GM19463 (cell line): ENCODE measurements at regions not wholly inside any gene's neighbourhood (a gene's known extent, or its start where the extent isn't known, plus 50 kb on each side); places are given as distances from the start of the nearest gene placed in this dataset.
"Not testable (repeated sequence)": the region's sequence is repeated elsewhere in the genome, so short reads cannot be mapped to it uniquely, and the experiment has no call there.

Experiments used
- ATAC-seq: cut with Tn5 transposase; IDR thresholded peaks from one replicate; pipeline ENCODE4 v1.9.1; 2021; ENCODE audit warnings: mild to moderate bottlenecking, moderate library complexity; ENCODE audit not compliant: unreplicated experiment

GRCh38 chr4:44988011-44988410 is 261.7 kb upstream of the GNPDA2 start:
- no peak for ATAC-seq

GRCh38 chr4:44985938-44986337 is 259.6 kb upstream of the GNPDA2 start:
- no peak for ATAC-seq

DNA sequence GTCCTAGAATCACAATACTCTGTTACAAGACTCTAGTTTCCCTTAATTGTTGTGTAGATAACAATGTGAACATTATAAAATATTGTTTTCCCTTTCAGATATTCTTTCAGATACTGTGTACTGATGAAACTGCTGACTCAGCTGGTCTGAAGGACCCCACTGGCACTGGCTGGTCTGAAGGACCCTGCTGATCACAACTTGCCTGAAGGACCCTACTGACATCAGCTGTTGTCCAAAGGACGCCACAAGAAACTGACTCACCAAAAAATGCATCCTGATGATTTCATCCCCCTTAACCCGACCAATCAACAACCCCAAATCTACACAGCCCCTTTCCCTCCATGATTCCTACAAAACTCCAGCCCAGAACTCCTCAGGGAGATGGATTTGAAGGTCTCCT is 258.8 kb upstream of the GNPDA2 start:
- ATAC-seq, result no peak

DNA sequence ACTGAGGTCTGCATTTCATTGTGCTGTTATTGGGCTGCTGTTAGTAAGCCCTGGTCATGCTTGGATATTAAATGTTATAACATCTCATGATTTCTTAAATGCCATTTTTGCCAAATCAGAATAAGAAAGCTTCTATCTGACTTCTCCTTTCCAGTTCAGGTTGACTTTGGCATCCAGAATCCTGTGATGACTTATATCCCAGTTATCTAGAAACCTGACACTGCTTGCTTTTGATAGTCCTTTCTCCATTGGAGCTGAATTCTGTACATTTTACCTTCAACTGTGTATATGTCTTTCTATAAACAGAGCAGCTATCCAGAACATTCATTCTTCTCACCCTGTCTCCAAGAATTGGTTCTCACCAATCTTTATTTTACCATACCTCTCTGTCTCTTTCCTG is 257.7 kb upstream of the GNPDA2 start:
- no peak for ATAC-seq

- no peak for ATAC-seq
Measured at GRCh38 chr4:44983083-44983482, 256.7 kb upstream of the GNPDA2 start.

DNA sequence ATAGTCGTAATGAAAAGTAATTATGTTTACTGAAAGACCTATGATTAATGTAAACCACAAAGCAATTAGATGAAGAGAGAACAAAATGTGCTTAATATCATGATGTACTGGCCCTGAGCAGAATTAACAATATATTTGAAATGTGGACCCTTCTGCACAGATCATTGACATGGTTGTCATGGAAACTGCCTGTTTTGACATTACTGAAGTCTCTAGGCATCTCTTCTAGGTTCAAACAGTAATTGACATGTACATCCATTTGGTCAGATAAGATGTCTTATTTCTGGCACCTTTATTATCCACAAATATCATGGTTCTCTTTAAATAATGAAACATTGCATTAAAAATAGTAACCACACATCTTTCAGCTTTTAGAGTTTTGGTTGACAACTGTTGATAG is 251.7 kb upstream of the GNPDA2 start:
- no peak for ATAC-seq

GRCh38 chr4:44965435-44966095 is 239.2 kb upstream of the GNPDA2 start:
- ATAC-seq, result no peak

GRCh38 chr4:44964086-44964485 is 237.7 kb upstream of the GNPDA2 start:
- ATAC-seq, result not testable (repeated sequence)

DNA sequence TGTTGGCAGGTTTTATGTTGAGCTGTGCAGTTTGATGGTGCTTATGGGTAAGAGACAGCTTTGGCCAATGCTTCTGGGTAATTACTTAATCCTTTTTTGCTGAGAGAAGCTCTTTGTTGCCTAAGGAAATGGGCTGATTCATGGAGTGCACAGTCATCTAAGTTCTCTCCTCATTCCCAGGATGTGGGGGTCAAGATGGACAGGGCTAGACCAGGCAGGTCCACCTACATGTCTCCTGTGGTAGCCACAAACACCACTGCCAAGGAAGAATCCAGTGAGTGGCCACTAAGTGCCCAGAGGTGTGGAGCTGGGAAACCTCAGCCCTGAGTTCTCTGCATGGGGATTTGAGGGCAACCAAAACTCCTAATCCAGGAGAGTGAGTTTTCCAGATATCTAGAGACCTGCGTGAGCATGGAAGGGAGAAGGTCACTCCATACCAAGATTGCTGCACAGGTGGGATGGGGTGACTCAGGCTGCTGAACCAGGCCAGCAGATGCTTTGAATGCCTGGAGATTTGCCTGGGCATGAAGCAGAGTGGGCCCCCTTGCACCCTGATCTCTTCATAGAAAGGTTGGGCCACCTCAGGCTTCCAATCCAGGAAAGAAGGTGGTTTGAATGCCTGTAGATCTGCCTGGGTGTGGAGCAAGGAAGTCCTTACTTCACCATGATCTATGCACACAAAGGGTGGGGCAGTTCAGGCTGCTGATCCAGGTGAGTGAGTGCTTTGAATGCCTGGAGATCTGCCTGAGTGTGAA is 234.8 kb upstream of the GNPDA2 start:
- ATAC-seq, result no peak

DNA sequence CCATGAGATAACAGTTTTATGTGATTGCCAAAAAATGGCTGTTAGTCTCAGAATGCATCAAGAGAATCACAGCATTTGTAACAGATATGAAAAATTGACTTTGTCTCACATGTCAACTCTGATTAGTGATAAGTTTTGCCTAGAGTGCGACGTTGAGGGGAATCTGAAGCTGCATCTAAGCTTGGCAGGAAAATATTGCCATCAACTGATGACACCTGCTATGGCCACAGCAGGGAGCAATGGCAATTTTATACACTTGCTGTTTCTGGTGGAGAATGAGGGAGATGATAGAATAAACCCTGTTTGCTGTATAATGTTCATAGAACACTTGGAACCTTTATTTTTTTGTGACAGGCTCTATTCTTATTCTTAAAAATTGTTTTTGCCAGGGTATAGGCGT is 205.4 kb upstream of the GNPDA2 start:
- ATAC-seq, result no peak

GRCh38 chr4:44928785-44929184 is 202.4 kb upstream of the GNPDA2 start:
- no peak for ATAC-seq

GRCh38 chr4:44927399-44928380 is 201.3 kb upstream of the GNPDA2 start:
- no peak for ATAC-seq

- no peak for ATAC-seq
Measured at GRCh38 chr4:44916411-44916810, 190.1 kb upstream of the GNPDA2 start.

DNA sequence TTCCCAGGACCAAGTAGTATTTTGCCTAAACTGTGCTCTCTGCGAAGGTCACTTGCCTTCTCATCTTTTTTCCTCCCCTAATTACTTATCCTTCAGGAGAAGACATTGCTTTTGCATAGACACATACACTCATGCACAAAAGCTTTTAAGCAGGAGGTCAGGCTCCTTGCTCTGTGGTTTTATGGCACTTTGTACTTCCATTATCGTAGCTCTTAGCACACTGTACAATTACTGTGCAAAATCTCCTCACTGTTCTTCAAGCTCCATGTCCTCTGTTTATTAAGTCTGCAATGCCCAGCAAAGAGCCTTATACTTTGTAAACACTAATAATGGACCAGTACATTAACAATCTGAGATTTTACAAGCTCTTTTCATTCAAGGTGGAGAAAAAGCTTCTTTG is 188.4 kb upstream of the GNPDA2 start:
- ATAC-seq, result no peak

DNA sequence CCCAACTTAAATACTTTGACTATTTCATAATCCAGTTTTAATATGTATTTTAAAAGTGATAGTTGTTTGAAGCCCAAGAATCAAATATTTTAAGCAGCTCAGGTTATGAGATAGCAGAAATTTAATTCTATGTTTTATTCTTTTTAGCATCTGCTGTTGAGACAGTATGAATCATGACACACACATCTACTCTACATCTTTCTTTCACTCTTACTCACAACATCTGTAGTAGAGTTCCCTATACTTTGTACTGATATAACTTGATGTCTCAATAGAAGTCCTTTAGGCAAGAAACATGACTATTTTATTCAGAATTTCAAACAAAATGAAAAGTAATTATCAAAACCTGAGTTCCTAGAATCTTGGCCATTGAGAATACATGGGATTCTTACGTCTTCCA is 187.9 kb upstream of the GNPDA2 start:
- ATAC-seq, result no peak

DNA sequence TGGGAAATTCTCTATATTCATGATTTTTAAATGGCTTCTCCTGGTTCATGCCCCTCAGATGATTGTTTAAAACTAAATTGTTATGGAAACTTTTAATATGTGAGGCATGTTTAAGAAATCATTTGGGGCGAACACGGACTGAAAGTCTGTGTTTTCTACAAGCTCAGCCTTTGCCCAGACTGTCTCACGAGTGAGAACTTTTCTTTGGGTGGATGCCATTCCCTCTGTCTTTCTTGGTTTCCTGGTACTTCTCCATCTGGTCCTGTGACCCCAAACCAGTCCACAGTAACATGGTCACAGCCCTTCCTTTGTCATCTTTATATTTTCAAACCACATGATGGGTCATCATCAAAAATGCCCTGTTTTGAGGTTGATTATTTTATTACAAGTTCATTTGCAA is 186.6 kb upstream of the GNPDA2 start:
- no peak for ATAC-seq

DNA sequence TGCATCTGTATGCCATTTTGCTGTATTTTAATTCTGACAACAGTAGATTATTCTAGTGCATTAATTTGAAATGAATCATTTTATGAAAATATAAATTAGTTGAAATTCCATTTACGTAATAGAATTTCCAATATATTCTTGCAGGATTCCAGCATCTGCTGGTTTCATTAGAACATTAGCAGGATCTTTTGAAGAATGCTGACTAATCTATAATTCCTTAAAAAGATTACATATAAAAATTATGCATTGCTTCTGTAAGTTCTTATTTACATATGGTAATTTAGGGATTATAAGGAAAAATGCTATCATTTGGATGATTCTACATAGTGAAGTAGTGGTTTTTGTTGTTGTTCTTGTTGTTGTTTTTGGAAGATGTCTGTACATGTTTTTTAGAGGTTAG is 182.2 kb upstream of the GNPDA2 start:
- ATAC-seq, result no peak

DNA sequence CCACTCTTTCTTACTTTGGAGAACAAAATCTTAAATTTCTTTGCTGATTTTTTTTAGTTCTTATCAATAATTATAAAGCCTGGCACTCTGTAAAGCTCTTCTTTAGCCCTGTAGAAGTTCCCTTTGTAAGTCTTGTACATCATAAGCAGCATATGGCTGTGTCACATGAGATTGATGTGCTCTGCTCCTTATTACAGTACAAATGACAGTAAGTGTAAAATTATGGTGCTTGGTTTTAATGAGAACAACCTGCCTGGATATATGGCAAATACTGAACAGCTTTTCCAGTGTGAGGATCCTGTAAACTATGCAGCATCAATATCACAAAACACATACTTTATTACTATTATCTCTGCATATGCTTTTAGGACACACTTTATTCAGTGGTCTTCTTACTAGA is 145.9 kb upstream of the GNPDA2 start:
- no peak for ATAC-seq

GRCh38 chr4:44871133-44871532 is 144.8 kb upstream of the GNPDA2 start:
- no peak for ATAC-seq

DNA sequence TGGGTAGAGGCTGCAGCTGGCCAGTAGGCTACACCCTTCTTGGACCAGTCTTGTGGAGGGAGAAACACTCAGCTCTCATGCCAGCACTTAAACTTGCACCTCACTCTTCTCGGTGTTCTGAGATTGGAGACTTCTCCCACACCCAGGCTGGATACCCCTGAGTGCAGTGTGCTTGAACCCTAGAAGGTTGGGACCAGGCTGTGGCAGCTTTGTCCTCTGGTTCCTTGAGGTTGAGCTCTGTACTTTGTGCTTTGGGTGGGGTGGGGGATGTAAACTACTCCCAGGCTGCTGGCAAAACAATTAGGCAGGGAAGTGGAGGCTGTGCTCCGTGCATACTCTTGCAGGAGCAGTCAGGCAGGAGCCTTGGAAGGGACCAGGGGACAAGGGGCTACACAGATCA is 143.6 kb upstream of the GNPDA2 start:
- no peak for ATAC-seq

- no peak for ATAC-seq
Measured at GRCh38 chr4:44869222-44869882, 143.0 kb upstream of the GNPDA2 start.
